ENCODE measurements at regions not wholly inside any gene's neighbourhood (a gene's known extent, or its start where the extent isn't known, plus 50 kb on each side); places are given as distances from the start of the nearest gene placed in this dataset.

DNA sequence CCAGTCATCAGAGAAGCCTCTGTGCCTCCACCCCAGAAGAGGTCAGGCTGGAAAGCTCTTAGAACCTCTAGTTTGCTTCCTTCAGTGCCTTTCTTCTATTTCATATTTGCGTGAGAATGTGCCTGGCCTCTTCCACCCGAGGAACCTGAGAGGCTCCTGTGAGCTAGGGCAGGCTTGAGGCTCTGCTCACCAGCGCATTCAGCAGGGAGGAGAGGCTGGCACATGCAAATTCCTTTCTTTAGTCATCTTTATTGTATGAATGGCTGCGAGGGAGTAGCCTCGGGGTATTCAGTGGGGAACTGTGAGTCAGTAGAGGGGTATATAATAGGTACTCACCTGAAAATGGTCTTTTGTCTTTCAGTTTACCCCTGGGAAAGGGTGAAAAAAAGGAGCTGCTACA, 268.3 kb downstream of the ABCC12 start:
- intact Hi-C loops (cut with DNase I), result no loop called here
- no peak for ATAC-seq (ENCODE audit: low FRiP score)
- DNase-seq, result no peak
- Histone ChIP-seq H3K4me3 (ENCODE audit: low read length in 2 of 2) (no peak overlapping the region), H3K27ac (ENCODE audit: low read depth in 1 of 2, low read length in 2 of 2) (no peak overlapping the region), H3K4me1 (ENCODE audit: control insufficient read depth in 1 of 2, insufficient read depth in 2 of 2, low read length in 2 of 2) (no peaks in the 10 kb centered on the region), H3K27me3 (ENCODE audit: control insufficient read depth in 1 of 2, insufficient read depth in 2 of 2, low read length in 1 of 2) (no peaks in the 10 kb centered on the region), H3K36me3 (ENCODE audit: control insufficient read depth in 1 of 2, insufficient read depth in 2 of 2, low read length in 1 of 2) (no peaks in the 10 kb centered on the region), H3K9me3 (ENCODE audit: control insufficient read depth, low read length) (peaks cover 1% of the 10 kb centered on the region)
- WGBS, 2 donors, result 18 to 19% methylated on average over 5 of the region's 5 CpGs

DNA sequence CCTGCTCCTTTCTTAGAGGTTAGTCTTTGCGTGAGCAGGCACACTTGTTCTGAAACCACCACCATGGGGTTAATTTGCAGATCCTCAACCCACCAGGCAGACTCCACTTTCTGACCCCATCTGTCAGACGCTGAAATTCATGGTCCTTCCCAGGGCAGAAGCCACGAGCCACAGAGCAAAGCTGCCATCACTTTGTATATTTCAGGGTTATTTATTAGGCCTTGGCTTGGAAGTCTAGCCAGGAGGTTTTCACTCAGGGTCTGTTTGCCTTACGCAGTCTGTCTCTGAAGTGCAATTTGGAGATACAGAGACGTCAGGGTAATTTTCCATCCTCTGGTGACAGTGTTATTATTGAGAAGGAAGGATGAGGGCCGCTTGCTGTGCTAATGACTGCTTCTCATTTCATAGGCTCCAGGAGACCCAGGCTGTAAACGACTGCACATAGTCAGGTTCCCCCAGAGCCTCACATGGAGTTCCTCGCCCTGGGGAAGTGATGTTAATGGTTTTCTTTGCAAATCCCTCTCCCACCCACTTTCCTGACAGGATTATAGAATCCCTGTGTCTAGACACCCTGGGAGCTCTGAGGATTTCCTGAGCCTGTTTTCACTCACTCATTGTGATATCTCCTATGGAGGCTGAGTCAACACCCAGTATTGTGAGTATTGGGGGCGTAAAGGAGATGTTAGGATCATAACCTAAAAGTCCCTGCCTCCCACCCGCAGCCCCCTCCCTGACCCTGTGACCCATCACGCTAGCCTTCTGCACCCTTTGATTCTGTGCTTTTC, 269.0 kb downstream of the ABCC12 start:
- ATAC-seq (ENCODE audit: low FRiP score), result no peak
- no peaks in the 10 kb centered on the region for H3K36me3 ChIP-seq (ENCODE audit: control insufficient read depth in 1 of 2, insufficient read depth in 2 of 2, low read length in 1 of 2)
- no peak overlapping the region for H3K27ac ChIP-seq (ENCODE audit: low read depth in 1 of 2, low read length in 2 of 2)
- H3K9me3 ChIP-seq (ENCODE audit: control insufficient read depth, low read length), result peaks cover 1% of the 10 kb centered on the region
- no peak overlapping the region for H3K4me3 ChIP-seq (ENCODE audit: low read length in 2 of 2)
- no peak for DNase-seq
- no peaks in the 10 kb centered on the region for H3K27me3 ChIP-seq (ENCODE audit: control insufficient read depth in 1 of 2, insufficient read depth in 2 of 2, low read length in 1 of 2)
- intact Hi-C loops (cut with DNase I), result no loop called here
- 75 to 76% methylated on average over 11 of the region's 11 CpGs for WGBS, 2 donors
- no peaks in the 10 kb centered on the region for H3K4me1 ChIP-seq (ENCODE audit: control insufficient read depth in 1 of 2, insufficient read depth in 2 of 2, low read length in 2 of 2)

DNA sequence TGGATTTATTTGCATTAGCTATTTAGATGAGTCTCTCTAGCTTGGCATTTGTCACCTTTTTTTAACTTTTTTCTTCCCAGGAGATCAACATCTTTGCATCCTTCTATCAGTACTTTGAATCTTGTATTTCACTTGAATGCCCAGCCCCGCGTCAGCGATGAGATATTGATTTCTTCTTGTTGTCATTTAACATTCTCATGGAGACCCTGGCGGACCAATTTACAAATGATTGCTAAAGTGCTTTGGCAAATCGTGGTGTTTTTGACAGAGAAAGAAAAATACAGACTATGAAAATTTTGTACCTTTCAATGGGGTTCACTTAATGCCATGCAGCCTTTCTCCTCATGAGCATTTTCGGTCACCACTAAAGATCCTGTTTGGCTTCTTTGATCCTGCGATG, 269.7 kb downstream of the ABCC12 start:
- no peak for DNase-seq
- intact Hi-C loops (cut with DNase I), result no loop called here
- H3K27ac ChIP-seq (ENCODE audit: low read depth in 1 of 2, low read length in 2 of 2), result no peak overlapping the region
- ATAC-seq (ENCODE audit: low FRiP score), result no peak
- no peaks in the 10 kb centered on the region for H3K4me1 ChIP-seq (ENCODE audit: control insufficient read depth in 1 of 2, insufficient read depth in 2 of 2, low read length in 2 of 2)
- H3K4me3 ChIP-seq (ENCODE audit: low read length in 2 of 2), result no peak overlapping the region
- no peaks in the 10 kb centered on the region for H3K36me3 ChIP-seq (ENCODE audit: control insufficient read depth in 1 of 2, insufficient read depth in 2 of 2, low read length in 1 of 2)
- H3K27me3 ChIP-seq (ENCODE audit: control insufficient read depth in 1 of 2, insufficient read depth in 2 of 2, low read length in 1 of 2), result no peaks in the 10 kb centered on the region
- WGBS, 2 donors, result 78 to 88% methylated on average over 7 of the region's 7 CpGs
- peaks cover 1% of the 10 kb centered on the region for H3K9me3 ChIP-seq (ENCODE audit: control insufficient read depth, low read length)

DNA sequence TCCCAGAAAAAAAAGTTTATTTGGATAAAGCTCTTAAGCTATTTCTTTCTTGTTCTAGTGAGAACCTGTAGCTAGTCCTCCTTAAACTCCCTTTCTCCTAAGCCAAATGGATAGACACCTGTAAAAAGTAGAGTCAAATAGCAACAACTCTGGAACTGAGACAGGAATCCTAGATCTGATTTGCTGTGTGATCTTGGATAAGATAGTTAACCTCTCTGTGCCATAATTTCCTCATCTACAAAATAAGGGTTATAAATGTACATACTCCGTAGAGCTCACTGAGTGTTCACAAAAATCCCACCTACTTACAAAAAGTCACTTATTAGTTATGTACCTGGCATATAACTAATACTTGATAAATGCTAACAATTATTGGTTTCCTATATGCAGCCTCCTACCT, 270.3 kb downstream of the ABCC12 start:
- Histone ChIP-seq H3K4me1 (ENCODE audit: control insufficient read depth in 1 of 2, insufficient read depth in 2 of 2, low read length in 2 of 2) (no peaks in the 10 kb centered on the region), H3K27me3 (ENCODE audit: control insufficient read depth in 1 of 2, insufficient read depth in 2 of 2, low read length in 1 of 2) (no peaks in the 10 kb centered on the region), H3K4me3 (ENCODE audit: low read length in 2 of 2) (no peak overlapping the region), H3K9me3 (ENCODE audit: control insufficient read depth, low read length) (peaks cover 1% of the 10 kb centered on the region), H3K27ac (ENCODE audit: low read depth in 1 of 2, low read length in 2 of 2) (no peak overlapping the region), H3K36me3 (ENCODE audit: control insufficient read depth in 1 of 2, insufficient read depth in 2 of 2, low read length in 1 of 2) (no peaks in the 10 kb centered on the region)
- DNase-seq (no peak), ATAC-seq (ENCODE audit: low FRiP score) (no peak)
- 88 to 96% methylated on average over 1 of the region's 1 CpG for WGBS, 2 donors
- intact Hi-C loops (cut with DNase I), result no loop called here

DNA sequence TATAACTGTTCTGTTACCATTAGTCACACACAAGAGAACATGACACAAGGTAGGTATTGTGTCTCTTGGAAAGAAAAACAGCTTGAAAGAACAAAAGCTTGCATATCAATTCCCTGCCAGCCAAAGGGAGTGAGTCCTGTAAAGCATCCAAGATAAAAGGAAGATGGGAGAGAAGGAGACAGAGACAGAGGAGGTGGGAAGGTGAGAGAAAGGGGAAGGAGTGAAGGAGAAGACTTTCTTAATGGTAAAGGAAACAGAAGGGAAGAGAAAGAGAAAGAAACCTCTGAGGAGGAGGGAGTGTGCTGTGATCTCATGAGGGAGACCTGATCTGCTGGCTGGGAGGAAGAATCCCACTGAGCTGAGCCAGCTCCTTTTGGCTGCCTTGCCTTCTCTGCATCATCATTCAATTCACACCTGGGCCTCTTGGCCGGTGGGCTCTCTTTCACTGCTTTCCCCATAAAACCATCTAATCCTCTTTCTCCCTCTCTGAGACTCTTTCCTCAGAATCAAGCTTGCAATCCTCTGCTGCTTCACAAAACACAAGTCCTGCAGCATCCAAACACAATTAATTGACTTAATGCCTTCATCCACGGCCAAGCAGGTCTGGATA, 271.6 kb downstream of the ABCC12 start:
- no peaks in the 10 kb centered on the region for H3K4me1 ChIP-seq (ENCODE audit: control insufficient read depth in 1 of 2, insufficient read depth in 2 of 2, low read length in 2 of 2)
- no peaks in the 10 kb centered on the region for H3K36me3 ChIP-seq (ENCODE audit: control insufficient read depth in 1 of 2, insufficient read depth in 2 of 2, low read length in 1 of 2)
- no peak overlapping the region for H3K4me3 ChIP-seq (ENCODE audit: low read length in 2 of 2)
- no peak for ATAC-seq (ENCODE audit: low FRiP score)
- 14 to 19% methylated on average over 2 of the region's 2 CpGs for WGBS, 2 donors
- no peak for DNase-seq
- H3K27ac ChIP-seq (ENCODE audit: low read depth in 1 of 2, low read length in 2 of 2), result no peak overlapping the region
- intact Hi-C loops (cut with DNase I), result no loop called here
- peaks cover 1% of the 10 kb centered on the region for H3K9me3 ChIP-seq (ENCODE audit: control insufficient read depth, low read length)
- H3K27me3 ChIP-seq (ENCODE audit: control insufficient read depth in 1 of 2, insufficient read depth in 2 of 2, low read length in 1 of 2), result no peaks in the 10 kb centered on the region

DNA sequence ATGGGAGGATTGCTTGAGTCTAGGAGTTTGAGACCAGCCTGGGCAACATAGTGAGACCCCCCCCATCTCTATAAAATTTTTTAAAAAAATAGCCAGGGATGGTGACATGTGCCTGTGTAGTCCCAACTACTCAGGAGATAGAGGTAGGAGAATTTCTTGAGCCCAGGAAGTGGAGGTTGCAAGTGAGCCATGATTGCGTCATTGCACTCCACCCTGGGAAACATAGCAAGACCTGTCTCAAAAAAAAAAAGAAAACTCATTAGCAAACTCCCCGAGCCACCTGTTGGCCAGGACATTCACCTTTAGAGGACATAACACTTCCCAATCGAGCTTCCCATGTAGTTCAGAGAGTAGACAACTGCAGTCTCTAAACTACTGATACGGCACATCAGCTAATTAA, 274.2 kb downstream of the ABCC12 start:
- H3K9me3 ChIP-seq (ENCODE audit: control insufficient read depth, low read length), result peaks cover 1% of the 10 kb centered on the region
- ATAC-seq (ENCODE audit: low FRiP score) (no peak), DNase-seq (no peak)
- intact Hi-C loops (cut with DNase I), result no loop called here
- no peaks in the 10 kb centered on the region for H3K4me1 ChIP-seq (ENCODE audit: control insufficient read depth in 1 of 2, insufficient read depth in 2 of 2, low read length in 2 of 2)
- no peak overlapping the region for H3K4me3 ChIP-seq (ENCODE audit: low read length in 2 of 2)
- WGBS, 2 donors, result 81 to 87% methylated on average over 4 of the region's 4 CpGs
- no peaks in the 10 kb centered on the region for H3K36me3 ChIP-seq (ENCODE audit: control insufficient read depth in 1 of 2, insufficient read depth in 2 of 2, low read length in 1 of 2)
- H3K27me3 ChIP-seq (ENCODE audit: control insufficient read depth in 1 of 2, insufficient read depth in 2 of 2, low read length in 1 of 2), result no peaks in the 10 kb centered on the region
- H3K27ac ChIP-seq (ENCODE audit: low read depth in 1 of 2, low read length in 2 of 2), result no peak overlapping the region

DNA sequence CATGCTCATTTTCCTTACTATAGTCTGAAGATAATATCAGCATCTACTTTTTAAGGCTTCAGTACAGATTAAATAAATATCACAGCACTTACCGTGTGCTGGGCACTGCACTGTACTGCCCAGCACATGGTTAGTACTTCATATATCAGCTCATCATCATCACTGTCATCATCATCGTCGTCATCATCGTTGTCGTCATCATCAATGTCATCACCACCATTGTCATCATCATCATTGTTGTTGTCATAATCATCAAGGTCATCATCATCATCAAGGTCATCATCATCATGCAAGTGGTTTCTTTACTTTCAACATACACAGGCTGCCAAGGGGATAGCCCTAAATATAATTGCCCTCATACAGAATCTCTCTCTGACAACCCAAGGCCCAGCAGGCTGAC, 275.1 kb downstream of the ABCC12 start:
- Histone ChIP-seq H3K27ac (ENCODE audit: low read depth in 1 of 2, low read length in 2 of 2) (no peak overlapping the region), H3K9me3 (ENCODE audit: control insufficient read depth, low read length) (peaks cover 1% of the 10 kb centered on the region), H3K36me3 (ENCODE audit: control insufficient read depth in 1 of 2, insufficient read depth in 2 of 2, low read length in 1 of 2) (no peaks in the 10 kb centered on the region), H3K27me3 (ENCODE audit: control insufficient read depth in 1 of 2, insufficient read depth in 2 of 2, low read length in 1 of 2) (no peaks in the 10 kb centered on the region), H3K4me3 (ENCODE audit: low read length in 2 of 2) (no peak overlapping the region), H3K4me1 (ENCODE audit: control insufficient read depth in 1 of 2, insufficient read depth in 2 of 2, low read length in 2 of 2) (no peaks in the 10 kb centered on the region)
- intact Hi-C loops (cut with DNase I), result no loop called here
- WGBS, 2 donors, result 85 to 89% methylated on average over 5 of the region's 5 CpGs
- ATAC-seq (ENCODE audit: low FRiP score) (no peak), DNase-seq (no peak)

DNA sequence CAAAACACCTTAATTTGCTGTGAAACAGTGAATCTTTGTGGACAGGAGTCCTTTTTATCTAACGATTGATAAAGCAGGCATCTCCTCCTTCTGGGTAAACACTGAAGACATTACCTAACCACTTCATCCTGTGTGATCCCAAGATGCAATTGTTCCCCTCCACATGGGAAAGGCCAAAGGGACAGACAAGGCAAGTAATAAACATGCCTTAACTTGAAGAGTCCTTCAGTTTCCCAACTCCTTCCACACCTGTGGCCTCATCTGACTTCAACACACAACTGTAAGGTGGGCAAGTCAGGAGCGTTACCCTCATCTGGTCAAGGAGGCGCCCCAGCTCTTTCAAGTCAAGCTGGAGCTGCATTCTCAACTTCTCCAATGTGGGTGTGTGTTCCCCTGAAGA, 278.6 kb downstream of the ABCC12 start:
- H3K4me3 ChIP-seq (ENCODE audit: low read length in 2 of 2), result no peak overlapping the region
- no peak overlapping the region for H3K27ac ChIP-seq (ENCODE audit: low read depth in 1 of 2, low read length in 2 of 2)
- H3K36me3 ChIP-seq (ENCODE audit: control insufficient read depth in 1 of 2, insufficient read depth in 2 of 2, low read length in 1 of 2), result no peaks in the 10 kb centered on the region
- no peaks in the 10 kb centered on the region for H3K9me3 ChIP-seq (ENCODE audit: control insufficient read depth, low read length)
- no peak for DNase-seq
- no peaks in the 10 kb centered on the region for H3K4me1 ChIP-seq (ENCODE audit: control insufficient read depth in 1 of 2, insufficient read depth in 2 of 2, low read length in 2 of 2)
- H3K27me3 ChIP-seq (ENCODE audit: control insufficient read depth in 1 of 2, insufficient read depth in 2 of 2, low read length in 1 of 2), result no peaks in the 10 kb centered on the region
- intact Hi-C loops (cut with DNase I), result no loop called here
- 83 to 88% methylated on average over 3 of the region's 3 CpGs for WGBS, 2 donors
- no peak for ATAC-seq (ENCODE audit: low FRiP score)

DNA sequence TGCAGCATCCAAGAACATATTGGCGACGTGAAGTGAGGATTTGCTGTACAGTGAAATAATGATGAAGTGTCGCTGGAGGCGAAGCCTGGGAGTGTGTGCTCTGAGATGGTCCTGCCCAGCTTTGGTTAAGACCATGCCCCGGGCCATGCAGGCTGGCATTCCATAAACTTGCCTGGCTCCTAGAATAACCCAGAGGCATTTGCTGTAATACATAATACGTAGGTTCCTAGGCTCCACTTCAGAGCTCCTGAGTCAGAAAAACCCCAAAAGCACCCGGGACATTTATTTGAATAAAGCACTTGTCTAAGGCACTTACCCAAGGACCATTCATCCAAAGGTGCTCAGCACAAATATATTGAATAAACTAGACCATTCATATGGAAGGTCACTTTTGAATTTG, 279.3 kb downstream of the ABCC12 start:
- no peaks in the 10 kb centered on the region for H3K4me1 ChIP-seq (ENCODE audit: control insufficient read depth in 1 of 2, insufficient read depth in 2 of 2, low read length in 2 of 2)
- H3K27ac ChIP-seq (ENCODE audit: low read depth in 1 of 2, low read length in 2 of 2), result no peak overlapping the region
- intact Hi-C loops (cut with DNase I), result no loop called here
- no peaks in the 10 kb centered on the region for H3K27me3 ChIP-seq (ENCODE audit: control insufficient read depth in 1 of 2, insufficient read depth in 2 of 2, low read length in 1 of 2)
- no peaks in the 10 kb centered on the region for H3K36me3 ChIP-seq (ENCODE audit: control insufficient read depth in 1 of 2, insufficient read depth in 2 of 2, low read length in 1 of 2)
- no peaks in the 10 kb centered on the region for H3K9me3 ChIP-seq (ENCODE audit: control insufficient read depth, low read length)
- ATAC-seq (ENCODE audit: low FRiP score), result no peak
- no peak overlapping the region for H3K4me3 ChIP-seq (ENCODE audit: low read length in 2 of 2)
- 81 to 87% methylated on average over 7 of the region's 7 CpGs for WGBS, 2 donors
- DNase-seq, result no peak

All from aorta (tissue), 5 donors.